Esophagus muscularis mucosa (tissue), 3 donors: ENCODE measurements at regions not wholly inside any gene's neighbourhood (a gene's known extent, or its start where the extent isn't known, plus 50 kb on each side); places are given as distances from the start of the nearest gene placed in this dataset.

Experiments used
- POLR2A ChIP-seq: fragments of 450-650 bp; IDR thresholded peaks from one replicate; pipeline ENCODE4 v1.6.1; 2017; ENCODE audit warnings: antibody characterized with exemption, moderate library complexity, mild to moderate bottlenecking, low read depth
- TF ChIP-seq, protein P1 (sequence below), 3 experiments: fragments of 200-600 bp in 2 of 3; fragments of 450-650 bp in 1 of 3; sonication (generic) in 2 of 3; IDR thresholded peaks; one replicate each; pipeline ENCODE4 v1.5.1; 2017 to 2019; ENCODE audit warnings: antibody characterized with exemption in 3 of 3, mild to moderate bottlenecking in 2 of 3, moderate library complexity in 1 of 3

DNA sequence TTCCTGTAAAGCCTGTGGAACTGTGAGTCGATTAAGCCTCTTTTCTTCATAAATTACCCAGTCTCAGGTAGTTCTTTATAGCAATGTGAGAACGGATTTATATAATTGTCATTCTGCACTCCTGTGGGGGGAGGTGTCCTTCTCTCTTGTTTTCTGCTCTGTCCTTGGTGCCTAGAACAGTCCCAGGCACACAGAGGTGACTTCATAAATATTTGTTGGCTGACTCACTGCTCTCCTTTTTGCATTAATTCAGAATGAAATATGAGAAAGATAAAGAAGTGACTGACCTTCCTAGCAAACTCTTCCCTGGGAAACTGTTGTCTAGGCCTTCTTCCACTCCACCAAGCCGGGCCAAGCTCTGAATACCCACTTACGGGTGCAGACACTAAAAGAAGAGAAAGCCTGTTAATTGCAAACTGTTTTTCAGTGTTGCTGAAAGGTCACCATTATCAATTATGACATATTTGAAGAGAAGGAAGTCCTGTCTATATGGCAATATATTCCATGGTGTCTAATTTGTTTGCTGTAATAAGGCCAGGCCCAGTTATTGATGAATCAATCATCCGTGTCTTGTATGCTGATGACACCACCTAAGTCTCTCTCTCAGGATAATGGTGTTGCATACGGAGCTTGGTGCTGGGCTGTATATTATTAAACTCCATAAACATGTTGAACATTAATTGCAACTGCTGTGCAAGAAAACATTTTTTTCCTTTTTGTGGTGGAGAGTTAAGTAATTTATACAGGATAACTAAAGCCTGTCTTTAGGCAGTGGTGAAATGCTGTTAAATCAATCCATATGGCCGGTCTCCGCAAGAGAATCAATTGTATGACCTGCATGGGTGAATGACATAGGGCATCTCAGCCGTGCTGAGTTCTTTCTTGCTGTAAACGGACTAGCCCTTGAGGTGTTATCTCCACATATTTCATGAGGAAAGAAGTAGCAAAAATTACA lies 567.5 kb downstream of the SLC4A3 start:
- TF ChIP-seq, protein P1, sequence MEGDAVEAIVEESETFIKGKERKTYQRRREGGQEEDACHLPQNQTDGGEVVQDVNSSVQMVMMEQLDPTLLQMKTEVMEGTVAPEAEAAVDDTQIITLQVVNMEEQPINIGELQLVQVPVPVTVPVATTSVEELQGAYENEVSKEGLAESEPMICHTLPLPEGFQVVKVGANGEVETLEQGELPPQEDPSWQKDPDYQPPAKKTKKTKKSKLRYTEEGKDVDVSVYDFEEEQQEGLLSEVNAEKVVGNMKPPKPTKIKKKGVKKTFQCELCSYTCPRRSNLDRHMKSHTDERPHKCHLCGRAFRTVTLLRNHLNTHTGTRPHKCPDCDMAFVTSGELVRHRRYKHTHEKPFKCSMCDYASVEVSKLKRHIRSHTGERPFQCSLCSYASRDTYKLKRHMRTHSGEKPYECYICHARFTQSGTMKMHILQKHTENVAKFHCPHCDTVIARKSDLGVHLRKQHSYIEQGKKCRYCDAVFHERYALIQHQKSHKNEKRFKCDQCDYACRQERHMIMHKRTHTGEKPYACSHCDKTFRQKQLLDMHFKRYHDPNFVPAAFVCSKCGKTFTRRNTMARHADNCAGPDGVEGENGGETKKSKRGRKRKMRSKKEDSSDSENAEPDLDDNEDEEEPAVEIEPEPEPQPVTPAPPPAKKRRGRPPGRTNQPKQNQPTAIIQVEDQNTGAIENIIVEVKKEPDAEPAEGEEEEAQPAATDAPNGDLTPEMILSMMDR (IDR thresholded peaks at IDR 0.05) = no peak
- TF ChIP-seq POLR2A = no peak
